ENCODE measurements at regions not wholly inside any gene's neighbourhood (a gene's known extent, or its start where the extent isn't known, plus 50 kb on each side); places are given as distances from the start of the nearest gene placed in this dataset.

DNA sequence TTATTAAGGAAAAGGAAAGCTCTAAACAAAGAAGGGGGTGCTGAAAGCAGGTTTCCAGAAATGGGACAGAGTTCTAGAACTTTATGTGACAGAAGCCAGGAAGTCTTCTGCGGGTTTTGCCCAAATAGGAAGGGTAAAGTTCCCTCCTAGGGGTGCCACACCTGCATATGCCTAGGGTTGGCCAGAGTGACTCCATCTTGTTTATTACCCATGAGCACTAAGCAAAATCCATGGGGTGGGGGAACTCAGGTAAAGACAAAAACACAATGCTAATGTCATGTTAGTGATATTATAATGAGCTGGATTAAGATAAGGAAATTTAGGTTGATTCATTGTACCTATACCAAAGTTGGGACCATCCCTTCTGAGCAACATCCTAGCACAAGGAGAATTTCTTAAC, 1132.7 kb downstream of the KCNT2 start:
- no peak for ATAC-seq (ENCODE audit: low read depth)
- Mint-ChIP-seq H3K36me3 (ENCODE audit: low read depth) (no peaks in the 10 kb centered on the region), H3K9me3 (peaks cover 5% of the 10 kb centered on the region), H3K4me1 (no peaks in the 10 kb centered on the region), H3K27me3 (no peaks in the 10 kb centered on the region), H3K4me3 (no peak overlapping the region), H3K27ac (no peak overlapping the region)
- intact Hi-C loops (cut with micrococcal nuclease) = no loop called here
- ChIA-PET CTCF (no interaction called here), POLR2A (no interaction called here)
- no peak for DNase-seq
- TF ChIP-seq, protein P1, sequence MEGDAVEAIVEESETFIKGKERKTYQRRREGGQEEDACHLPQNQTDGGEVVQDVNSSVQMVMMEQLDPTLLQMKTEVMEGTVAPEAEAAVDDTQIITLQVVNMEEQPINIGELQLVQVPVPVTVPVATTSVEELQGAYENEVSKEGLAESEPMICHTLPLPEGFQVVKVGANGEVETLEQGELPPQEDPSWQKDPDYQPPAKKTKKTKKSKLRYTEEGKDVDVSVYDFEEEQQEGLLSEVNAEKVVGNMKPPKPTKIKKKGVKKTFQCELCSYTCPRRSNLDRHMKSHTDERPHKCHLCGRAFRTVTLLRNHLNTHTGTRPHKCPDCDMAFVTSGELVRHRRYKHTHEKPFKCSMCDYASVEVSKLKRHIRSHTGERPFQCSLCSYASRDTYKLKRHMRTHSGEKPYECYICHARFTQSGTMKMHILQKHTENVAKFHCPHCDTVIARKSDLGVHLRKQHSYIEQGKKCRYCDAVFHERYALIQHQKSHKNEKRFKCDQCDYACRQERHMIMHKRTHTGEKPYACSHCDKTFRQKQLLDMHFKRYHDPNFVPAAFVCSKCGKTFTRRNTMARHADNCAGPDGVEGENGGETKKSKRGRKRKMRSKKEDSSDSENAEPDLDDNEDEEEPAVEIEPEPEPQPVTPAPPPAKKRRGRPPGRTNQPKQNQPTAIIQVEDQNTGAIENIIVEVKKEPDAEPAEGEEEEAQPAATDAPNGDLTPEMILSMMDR (IDR thresholded peaks at IDR 0.05) = no peak

GRCh38 chr1:195472291-195472690, 1135.9 kb downstream of the KCNT2 start:
- CTCF ChIA-PET = no interaction called here
- no peak for ATAC-seq (ENCODE audit: low read depth)
- no peaks in the 10 kb centered on the region for H3K27me3 Mint-ChIP-seq

GRCh38 chr1:195466639-195467038, 1141.6 kb downstream of the KCNT2 start:
- DNase-seq = no peak
- Mint-ChIP-seq H3K27ac (no peak overlapping the region), H3K27me3 (no peaks in the 10 kb centered on the region), H3K4me3 (no peak overlapping the region), H3K4me1 (no peaks in the 10 kb centered on the region), H3K36me3 (ENCODE audit: low read depth) (no peaks in the 10 kb centered on the region), H3K9me3 (no peaks in the 10 kb centered on the region)
- intact Hi-C loops (cut with micrococcal nuclease) = no loop called here
- ChIA-PET POLR2A (no interaction called here), CTCF (no interaction called here)
- ATAC-seq (ENCODE audit: low read depth) = no peak
- TF ChIP-seq, protein P1 (IDR thresholded peaks at IDR 0.05) = no peak

More at GRCh38 chr1:195472291-195472690, 1135.9 kb downstream of the KCNT2 start:
- no peak overlapping the region for H3K4me3 Mint-ChIP-seq
- H3K27ac Mint-ChIP-seq = no peak overlapping the region
- peaks cover 5% of the 10 kb centered on the region for H3K9me3 Mint-ChIP-seq
- intact Hi-C loops (cut with micrococcal nuclease) = no loop called here
- DNase-seq = no peak
- TF ChIP-seq, protein P1 (IDR thresholded peaks at IDR 0.05) = no peak
- H3K4me1 Mint-ChIP-seq = no peaks in the 10 kb centered on the region
- POLR2A ChIA-PET = no interaction called here
- no peaks in the 10 kb centered on the region for H3K36me3 Mint-ChIP-seq (ENCODE audit: low read depth)

DNA sequence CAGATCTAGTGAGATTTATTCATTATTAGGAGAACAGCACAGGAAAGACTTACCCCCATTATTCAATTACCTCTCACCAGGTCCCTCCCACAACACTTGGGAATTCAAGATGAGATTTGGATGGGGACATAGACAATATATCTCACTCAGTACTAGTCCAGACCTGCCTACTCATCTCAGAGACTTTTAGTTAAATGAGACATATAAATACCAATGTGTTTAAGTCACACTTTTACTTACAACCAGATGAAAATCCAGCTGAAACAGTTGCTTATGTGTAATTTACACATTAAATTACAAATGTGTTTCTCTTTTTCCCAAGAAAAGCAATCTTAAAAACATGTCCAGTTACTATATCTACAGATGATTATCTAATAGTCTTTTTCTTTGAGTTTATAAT, 1145.6 kb downstream of the KCNT2 start:
- H3K36me3 Mint-ChIP-seq (ENCODE audit: low read depth) = no peaks in the 10 kb centered on the region
- H3K9me3 Mint-ChIP-seq = no peaks in the 10 kb centered on the region
- ATAC-seq (ENCODE audit: low read depth) (no peak), DNase-seq (no peak)
- ChIA-PET POLR2A (no interaction called here), CTCF (no interaction called here)
- no peaks in the 10 kb centered on the region for H3K27me3 Mint-ChIP-seq
- no peak overlapping the region for H3K27ac Mint-ChIP-seq
- H3K4me1 Mint-ChIP-seq = no peaks in the 10 kb centered on the region
- intact Hi-C loops (cut with micrococcal nuclease) = no loop called here
- TF ChIP-seq, protein P1 (IDR thresholded peaks at IDR 0.05) = no peak
- no peak overlapping the region for H3K4me3 Mint-ChIP-seq

DNA sequence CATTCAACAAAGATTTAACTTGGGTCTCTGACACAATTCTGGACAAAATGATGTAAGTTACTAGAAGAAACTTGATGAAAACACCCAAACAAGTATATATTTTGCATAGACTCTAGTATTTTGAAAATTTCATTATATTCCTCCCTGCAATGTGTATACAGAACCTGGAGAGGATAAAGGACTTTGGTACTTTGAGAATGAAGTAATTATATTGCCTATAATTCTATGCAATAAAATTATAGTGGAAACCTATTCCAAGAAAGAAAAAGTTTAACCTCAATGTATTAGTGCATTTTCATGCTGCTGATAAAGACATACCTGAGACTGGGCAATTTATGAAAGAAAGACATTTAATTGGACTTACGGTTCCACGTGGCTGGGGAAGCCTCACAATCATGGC, 1146.1 kb downstream of the KCNT2 start:
- no peaks in the 10 kb centered on the region for H3K27me3 Mint-ChIP-seq
- no peak for DNase-seq

More for the DNA sequence above, 1146.1 kb downstream of the KCNT2 start:
- Mint-ChIP-seq H3K27ac (no peak overlapping the region), H3K36me3 (ENCODE audit: low read depth) (no peaks in the 10 kb centered on the region), H3K4me3 (no peak overlapping the region), H3K4me1 (no peaks in the 10 kb centered on the region), H3K9me3 (no peaks in the 10 kb centered on the region)
- TF ChIP-seq, protein P1 (IDR thresholded peaks at IDR 0.05) = no peak
- intact Hi-C loops (cut with micrococcal nuclease) = no loop called here
- ChIA-PET CTCF (no interaction called here), POLR2A (no interaction called here)
- no peak for ATAC-seq (ENCODE audit: low read depth)
